K562 (cell line): ENCODE measurements at regions not wholly inside any gene's neighbourhood (a gene's known extent, or its start where the extent isn't known, plus 50 kb on each side); places are given as distances from the start of the nearest gene placed in this dataset.

Source experiments
- ATAC-seq: fragments of 200-7000 bp; cut with Tn5 transposase; 3 replicates; pipeline ENCODE4 v1.9.1; 2020; ENCODE audit warnings: moderate library complexity
- BruUV-seq: library from RNA; stranded (reverse); fragments of 400-500 nt; replicated peaks from 2 replicates; lab custom pipeline; 2021; lab: Mats Ljungman, UMichigan
- CTCF ChIA-PET: fragments of 300-600 bp; formaldehyde crosslinking; extraction: SDS; loops from one replicate; lab custom pipeline; 2021; ENCODE audit warnings: low intra/inter-chr PET ratio; lab: Yijun Ruan, JAX
- POLR2A ChIA-PET: fragments of 300-600, 350-650 bp; sonication (Branson Sonifier 250); formaldehyde crosslinking; extraction: SDS; loops from one replicate; lab custom pipeline; 2021; ENCODE audit warnings: antibody characterized with exemption, inconsistent platforms; lab: Yijun Ruan, JAX
- DNase-seq, 4 experiments: peaks; one replicate each; pipeline versions ENCODE4 v3.0.0 to v3.0.0-alpha.2; 2011 to 2018; ENCODE audit warnings: low spot score in 3 of 4, mixed read lengths in 3 of 4; ENCODE audit errors: extremely low read depth in 1 of 4
- FAIRE-seq: peaks from 2 replicates; lab custom pipeline; 2011; peaks lifted over from hg19 to GRCh38; lab: Jason Lieb, UNC
- H2AFZ ChIP-seq: 2 replicates; pipeline ENCODE4 v1.6.0; 2011; ENCODE audit warnings: low read depth, low read length, control low read depth, inconsistent platforms
- H3K27ac ChIP-seq: fragments of 200-600 bp; 3 replicates; pipeline ENCODE4 v1.8.0; 2011; ENCODE audit warnings: low read depth, mild to moderate bottlenecking, control low read depth, inconsistent platforms, low read length, moderate library complexity, mixed read lengths; ENCODE audit errors: extremely low read depth
- H3K27me3 ChIP-seq, 2 experiments: fragments of 300-600 bp in 1 of 2; 2 replicates in 1 of 2; 3 replicates in 1 of 2; pipeline versions ENCODE4 v1.6.0 to v1.8.0; 2011; ENCODE audit warnings: inconsistent platforms in 2 of 2, low read length in 2 of 2, mild to moderate bottlenecking in 1 of 2, mixed read lengths in 1 of 2, moderate library complexity in 1 of 2; ENCODE audit not compliant: control insufficient read depth in 2 of 2, insufficient read depth in 2 of 2
- H3K36me3 ChIP-seq: fragments of 300-600 bp; 3 replicates; pipeline ENCODE4 v1.8.0; 2011; ENCODE audit warnings: mild to moderate bottlenecking, low read length, inconsistent platforms; ENCODE audit not compliant: control insufficient read depth, insufficient read depth
- H3K4me1 ChIP-seq, 2 experiments: fragments of 200-600 bp in 1 of 2; replicated peaks in 1 of 2; 2 replicates in 1 of 2; 3 replicates in 1 of 2; pipeline versions ENCODE4 v1.5.1 to v1.8.0; 2011; ENCODE audit warnings: inconsistent platforms in 2 of 2, low read length in 2 of 2, mild to moderate bottlenecking in 1 of 2, mixed read lengths in 1 of 2, moderate library complexity in 1 of 2; ENCODE audit not compliant: control insufficient read depth in 2 of 2, insufficient read depth in 2 of 2
- H3K4me2 ChIP-seq: 2 replicates; pipeline ENCODE4 v1.6.1; 2011; ENCODE audit warnings: low read length, control low read depth, inconsistent platforms, mixed read lengths; ENCODE audit not compliant: insufficient read depth
- H3K4me3 ChIP-seq: fragments of 200-600 bp; sonication (generic), shearing (Covaris generic); 2 replicates; pipeline ENCODE4 v1.5.1; 2016; ENCODE audit warnings: control low read depth, inconsistent platforms
- H3K79me2 ChIP-seq: fragments of 200-600 bp; 3 replicates; pipeline ENCODE4 v1.8.0; 2011; ENCODE audit warnings: low read length, inconsistent platforms; ENCODE audit not compliant: control insufficient read depth, insufficient read depth
- H3K9ac ChIP-seq, 2 experiments: 2 replicates each; pipeline versions ENCODE4 v1.6.0 to v1.6.1; 2011; ENCODE audit warnings: low read depth in 2 of 2, low read length in 2 of 2, control low read depth in 1 of 2, inconsistent platforms in 1 of 2, mild to moderate bottlenecking in 1 of 2, mixed read lengths in 1 of 2; ENCODE audit not compliant: insufficient read depth in 1 of 2
- H3K9me1 ChIP-seq: one replicate; pipeline ENCODE4 v1.6.0; 2011; ENCODE audit warnings: inconsistent platforms, mild to moderate bottlenecking, low read length, moderate library complexity; ENCODE audit not compliant: control insufficient read depth, insufficient read depth
- H3K9me3 ChIP-seq: replicated peaks from 2 replicates; pipeline ENCODE4 v1.5.1; 2011; ENCODE audit warnings: low read depth, low read length, inconsistent platforms; ENCODE audit not compliant: control insufficient read depth, insufficient read depth
- H4K20me1 ChIP-seq: replicated peaks from 2 replicates; pipeline ENCODE4 v1.6.1; 2011; ENCODE audit warnings: low read length, inconsistent platforms, mixed read lengths; ENCODE audit not compliant: control insufficient read depth, insufficient read depth
- BCL6 ChIP-seq: fragments of 250-450 bp; sonication (Bioruptor Pico); IDR thresholded peaks from 2 replicates; pipeline ENCODE4 v1.4.0; 2020
- CHAMP1 ChIP-seq: fragments of 450-650 bp; IDR thresholded peaks from 2 replicates; pipeline ENCODE4 v1.6.1; 2016; ENCODE audit warnings: mild to moderate bottlenecking
- CHD2 ChIP-seq: IDR thresholded peaks from 2 replicates; pipeline ENCODE4 v1.6.1; 2011; ENCODE audit warnings: low read depth, low read length
- ETS2 ChIP-seq: IDR thresholded peaks from 2 replicates; pipeline ENCODE4 v1.6.1; 2016; ENCODE audit warnings: borderline replicate concordance, missing genetic modification characterization, mild to moderate bottlenecking, moderate library complexity, missing compliant biosample characterization; ENCODE audit not compliant: poor library complexity, severe bottlenecking
- FOS ChIP-seq: IDR thresholded peaks from 3 replicates; pipeline ENCODE4 v1.6.1; 2011; ENCODE audit not compliant: insufficient read length; ENCODE audit errors: extremely low read depth
- HDAC3 ChIP-seq: fragments of 450-650 bp; IDR thresholded peaks from 2 replicates; pipeline ENCODE4 v1.6.1; 2018; ENCODE audit warnings: borderline replicate concordance, mild to moderate bottlenecking, moderate library complexity; ENCODE audit not compliant: partially characterized antibody
- HEY1 ChIP-seq: fragments of 250-450 bp; sonication (Bioruptor Pico); IDR thresholded peaks from 2 replicates; pipeline ENCODE4 v1.5.0; 2020; ENCODE audit warnings: mild to moderate bottlenecking, moderate library complexity, borderline replicate concordance
- KAT8 ChIP-seq: fragments of 450-650 bp; IDR thresholded peaks from 2 replicates; pipeline ENCODE4 v1.6.1; 2016; ENCODE audit warnings: low read depth, mild to moderate bottlenecking
- POLR3A ChIP-seq: IDR thresholded peaks from 2 replicates; pipeline ENCODE4 v1.6.1; 2011; ENCODE audit warnings: borderline replicate concordance, mild to moderate bottlenecking, moderate library complexity; ENCODE audit not compliant: insufficient read length, insufficient read depth; ENCODE audit errors: extremely low read depth
- PURB ChIP-seq: sonication (generic); formaldehyde crosslinking; IDR thresholded peaks from 2 replicates; pipeline ENCODE4 v1.9.0; 2021; ENCODE audit warnings: low read depth, mild to moderate bottlenecking, missing genetic modification reagents
- SIX5 ChIP-seq, 2 experiments: IDR thresholded peaks; 2 replicates each; pipeline ENCODE4 v1.6.1; 2011; ENCODE audit warnings: low read length in 2 of 2, borderline replicate concordance in 1 of 2, low read depth in 1 of 2, mild to moderate bottlenecking in 1 of 2, moderate library complexity in 1 of 2; ENCODE audit not compliant: insufficient read depth in 1 of 2
- TAF9B ChIP-seq: fragments of 450-650 bp; IDR thresholded peaks from 2 replicates; pipeline ENCODE4 v1.6.1; 2018; ENCODE audit warnings: mild to moderate bottlenecking; ENCODE audit not compliant: partially characterized antibody
- ZFPM2 ChIP-seq: fragments of 250-450 bp; sonication (Bioruptor Pico); IDR thresholded peaks from 2 replicates; pipeline ENCODE4 v1.5.1; 2022; ENCODE audit warnings: mild to moderate bottlenecking
- ZNF311 ChIP-seq: fragments of 250-450 bp; sonication (Bioruptor Pico); IDR thresholded peaks from 2 replicates; pipeline ENCODE4 v1.4.0; 2020; ENCODE audit warnings: mild to moderate bottlenecking, moderate library complexity
- ZNF347 ChIP-seq: fragments of 450-650 bp; formaldehyde crosslinking; IDR thresholded peaks from 2 replicates; pipeline ENCODE4 v1.4.0; 2020; ENCODE audit warnings: low read depth, mild to moderate bottlenecking, moderate library complexity
- ZNF75A ChIP-seq: fragments of 450-650 bp; formaldehyde crosslinking; IDR thresholded peaks from 2 replicates; pipeline ENCODE4 v1.4.0; 2020; ENCODE audit warnings: mild to moderate bottlenecking
- WGBS: fragments of 100-300 bp; shearing (Covaris generic); methylation state at CpG from one replicate; pipeline ENCODE4 v1.1.6; 2016; ENCODE audit warnings: low coverage, mixed read lengths; ENCODE audit not compliant: insufficient coverage; ENCODE audit errors: missing lambda C conversion rate; 5-methylcytosine and 5-hydroxymethylcytosine counted together
- in situ Hi-C: fragments of 300-500 bp; cut with MboI; formaldehyde crosslinking; loops from 4 replicates; pipeline ENCODE4 v1.15.0; 2018; ENCODE audit warnings: inconsistent platforms, mixed read lengths
- intact Hi-C: fragments of 100-400 bp; cut with micrococcal nuclease; formaldehyde crosslinking; loops from 2 replicates; pipeline ENCODE4 v1.14.2; 2022
- TF ChIP-seq, protein P1 (sequence below), 3 experiments: fragments of 200-800 bp in 1 of 3; fragments of 250-450 bp in 1 of 3; fragments of 450-650 bp in 1 of 3; sonication (Bioruptor Pico) in 1 of 3; sonication (Bioruptor generic) in 1 of 3; formaldehyde crosslinking in 1 of 3; IDR thresholded peaks; 2 replicates each; pipeline versions ENCODE4 v1.6.1 to v1.8.0; 2016 to 2022; ENCODE audit warnings: mild to moderate bottlenecking in 2 of 3, missing genetic modification characterization in 2 of 3, missing compliant biosample characterization in 1 of 3, moderate library complexity in 1 of 3

- TF ChIP-seq, protein P1, sequence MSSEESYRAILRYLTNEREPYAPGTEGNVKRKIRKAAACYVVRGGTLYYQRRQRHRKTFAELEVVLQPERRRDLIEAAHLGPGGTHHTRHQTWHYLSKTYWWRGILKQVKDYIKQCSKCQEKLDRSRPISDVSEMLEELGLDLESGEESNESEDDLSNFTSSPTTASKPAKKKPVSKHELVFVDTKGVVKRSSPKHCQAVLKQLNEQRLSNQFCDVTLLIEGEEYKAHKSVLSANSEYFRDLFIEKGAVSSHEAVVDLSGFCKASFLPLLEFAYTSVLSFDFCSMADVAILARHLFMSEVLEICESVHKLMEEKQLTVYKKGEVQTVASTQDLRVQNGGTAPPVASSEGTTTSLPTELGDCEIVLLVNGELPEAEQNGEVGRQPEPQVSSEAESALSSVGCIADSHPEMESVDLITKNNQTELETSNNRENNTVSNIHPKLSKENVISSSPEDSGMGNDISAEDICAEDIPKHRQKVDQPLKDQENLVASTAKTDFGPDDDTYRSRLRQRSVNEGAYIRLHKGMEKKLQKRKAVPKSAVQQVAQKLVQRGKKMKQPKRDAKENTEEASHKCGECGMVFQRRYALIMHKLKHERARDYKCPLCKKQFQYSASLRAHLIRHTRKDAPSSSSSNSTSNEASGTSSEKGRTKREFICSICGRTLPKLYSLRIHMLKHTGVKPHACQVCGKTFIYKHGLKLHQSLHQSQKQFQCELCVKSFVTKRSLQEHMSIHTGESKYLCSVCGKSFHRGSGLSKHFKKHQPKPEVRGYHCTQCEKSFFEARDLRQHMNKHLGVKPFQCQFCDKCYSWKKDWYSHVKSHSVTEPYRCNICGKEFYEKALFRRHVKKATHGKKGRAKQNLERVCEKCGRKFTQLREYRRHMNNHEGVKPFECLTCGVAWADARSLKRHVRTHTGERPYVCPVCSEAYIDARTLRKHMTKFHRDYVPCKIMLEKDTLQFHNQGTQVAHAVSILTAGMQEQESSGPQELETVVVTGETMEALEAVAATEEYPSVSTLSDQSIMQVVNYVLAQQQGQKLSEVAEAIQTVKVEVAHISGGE (CRISPR knock-in tag; IDR thresholded peaks at IDR 0.05) = no peak
- TF ChIP-seq TAF9B (no peak), ZNF311 (CRISPR knock-in tag) (no peak)
These were observed 337.1 kb downstream of the HHIPL2 start (continued) for GRCh38 chr1:222210776-222211175.

DNA sequence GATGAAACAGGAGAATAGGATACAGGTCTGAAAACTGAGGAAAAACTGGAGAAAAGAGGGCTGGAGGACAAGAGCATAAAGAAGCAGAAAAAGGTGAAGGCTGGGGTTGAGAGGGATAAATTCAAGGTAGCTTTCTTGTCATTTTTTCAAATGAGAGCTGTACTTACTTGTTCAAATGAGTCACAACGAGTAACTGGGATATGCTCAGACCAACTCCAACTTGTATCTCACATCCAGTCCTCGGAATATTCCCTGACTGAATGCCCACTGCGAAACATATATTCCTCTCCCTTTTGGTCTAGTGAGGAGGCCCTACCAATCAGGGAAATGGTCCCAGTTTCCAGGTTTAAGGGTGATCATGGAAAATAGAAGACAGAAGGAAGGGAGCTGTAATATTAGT is 343.4 kb downstream of the HHIPL2 start:
- BruUV-seq = no TSS peak
- CTCF ChIA-PET = no interaction called here
- no peaks in the 10 kb centered on the region for H3K4me1 ChIP-seq
- no peak overlapping the region for H3K9ac ChIP-seq
- H3K9me3 ChIP-seq = no peaks in the 10 kb centered on the region
- no peaks in the 10 kb centered on the region for H3K79me2 ChIP-seq
- POLR2A ChIA-PET = no interaction called here
- FAIRE-seq (no peak), DNase-seq (no peak), ATAC-seq (no peak)
- no peak overlapping the region for H3K4me3 ChIP-seq
- no peaks in the 10 kb centered on the region for H3K9me1 ChIP-seq
- no peak overlapping the region for H3K27ac ChIP-seq
- H4K20me1 ChIP-seq = no peaks in the 10 kb centered on the region
- in situ Hi-C loops (no loop called here), intact Hi-C loops (no loop called here)
- no peak overlapping the region for H2AFZ ChIP-seq
- H3K36me3 ChIP-seq = no peaks in the 10 kb centered on the region
- 0% methylated on average over 2 of the region's 3 CpGs for WGBS
- no peak overlapping the region for H3K4me2 ChIP-seq
- no peaks in the 10 kb centered on the region for H3K27me3 ChIP-seq
- no peak for TF ChIP-seq FOS
- TF ChIP-seq SIX5 (IDR thresholded peaks at IDR 0.05; ENCODE audit: borderline replicate concordance in 1 of 2, insufficient read depth in 1 of 2, low read depth in 1 of 2, low read length in 2 of 2) = no peak
- no peak for TF ChIP-seq CHAMP1
- TF ChIP-seq ZNF347 (CRISPR knock-in tag) = no peak
- no peak for TF ChIP-seq CHD2
- TF ChIP-seq KAT8 = no peak
- no peak for TF ChIP-seq ZNF75A (CRISPR knock-in tag)
- TF ChIP-seq ZFPM2 (CRISPR knock-in tag) = no peak
- TF ChIP-seq PURB = no peak
- no peak for TF ChIP-seq POLR3A
- TF ChIP-seq HDAC3 = no peak
- TF ChIP-seq ETS2 (tag) = no peak
- TF ChIP-seq HEY1 (CRISPR knock-in tag) = no peak
- TF ChIP-seq BCL6 (CRISPR knock-in tag) = no peak
